K562 (cell line): ENCODE measurements at regions not wholly inside any gene's neighbourhood (a gene's known extent, or its start where the extent isn't known, plus 50 kb on each side); places are given as distances from the start of the nearest gene placed in this dataset.

ENCODE experiments used
- JUNB ChIP-seq: fragments of 450-650 bp; formaldehyde crosslinking; conservative IDR thresholded peaks from 2 replicates; pipeline ENCODE4 v1.4.0; 2020; ENCODE audit warnings: mild to moderate bottlenecking
- RBBP5 ChIP-seq: fragments of 200-600 bp; sonication (generic); IDR thresholded peaks from 2 replicates; pipeline ENCODE4 v1.6.1; 2012; ENCODE audit warnings: borderline replicate concordance, mild to moderate bottlenecking, low read length, control low read depth, inconsistent platforms; ENCODE audit not compliant: insufficient read depth, poor library complexity, severe bottlenecking
- ZNF24 ChIP-seq: fragments of 450-650 bp; IDR thresholded peaks from 2 replicates; pipeline ENCODE4 v1.6.1; 2016
- ZNF274 ChIP-seq: IDR thresholded peaks from 2 replicates; pipeline ENCODE4 v1.6.1; 2011; ENCODE audit warnings: low read depth, mild to moderate bottlenecking, low read length, moderate library complexity, borderline replicate concordance

GRCh38 chr9:88037285-88037845 lies 63.0 kb upstream of the CDK20 start:
- TF ChIP-seq ZNF274 (no peak), ZNF24 (no peak), JUNB (no peak), RBBP5 (no peak)
